ENCODE measurements at regions not wholly inside any gene's neighbourhood (a gene's known extent, or its start where the extent isn't known, plus 50 kb on each side); places are given as distances from the start of the nearest gene placed in this dataset.

- no peak for TF ChIP-seq CTCF (IDR thresholded peaks at IDR 0.05)
- no peak for TF ChIP-seq POLR2A (IDR thresholded peaks at IDR 0.05)
These were observed 542.9 kb downstream of the CDH9 start for GRCh38 chr5:26495437-26495836.

Data from tibial nerve (tissue), 3 donors.